ENCODE measurements at regions not wholly inside any gene's neighbourhood (a gene's known extent, or its start where the extent isn't known, plus 50 kb on each side); places are given as distances from the start of the nearest gene placed in this dataset.
"Not testable (repeated sequence)": the region's sequence is repeated elsewhere in the genome, so short reads cannot be mapped to it uniquely, and the experiment has no call there.

- TF ChIP-seq CTCF, POLR2A (IDR thresholded peaks at IDR 0.05): not testable (repeated sequence)
These were observed 85.2 kb downstream of the ALG1L2 start for GRCh38 chr3:130166856-130167255.
